ENCODE measurements at regions not wholly inside any gene's neighbourhood (a gene's known extent, or its start where the extent isn't known, plus 50 kb on each side); places are given as distances from the start of the nearest gene placed in this dataset.

DNA sequence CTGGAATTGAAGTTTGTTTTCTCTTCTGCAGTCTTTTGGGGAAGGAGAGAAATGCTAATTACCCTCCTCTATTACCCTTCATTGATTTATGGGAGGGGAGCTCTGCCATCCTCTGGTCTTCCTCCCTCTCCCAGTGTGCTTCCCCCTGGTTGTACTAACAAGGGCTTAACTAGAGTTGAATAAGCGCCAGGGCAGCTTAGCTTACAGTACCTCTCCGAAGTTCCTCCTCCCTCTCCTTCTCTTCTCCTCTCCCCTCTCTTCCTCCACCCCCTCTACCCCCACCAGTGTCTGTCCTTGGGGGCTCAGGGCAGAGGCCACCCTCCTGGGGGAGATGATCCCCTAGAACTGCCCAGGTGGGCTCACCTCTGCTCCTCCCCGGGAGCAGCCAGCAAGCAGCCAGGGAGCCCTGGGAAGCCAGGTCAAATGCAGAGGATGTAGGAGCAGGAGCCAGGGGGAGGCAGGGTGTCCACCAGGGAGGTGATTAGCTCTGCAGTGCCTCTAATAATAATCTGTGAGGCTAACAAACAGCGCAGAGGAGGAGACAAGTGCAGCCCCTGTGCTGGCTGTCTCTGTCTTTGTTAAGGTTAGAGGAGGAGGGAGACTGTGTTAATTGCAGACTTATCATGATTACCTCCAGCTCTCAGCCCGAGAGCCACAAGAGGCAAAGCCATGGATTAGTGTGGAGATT, 191.6 kb upstream of the CADM1 start:
- no peaks in the 10 kb centered on the region for H3K79me2 ChIP-seq (ENCODE audit: low read length)
- no peak overlapping the region for H3K9ac ChIP-seq (ENCODE audit: low read length)
- peaks cover 25% of the 10 kb centered on the region for H3K27me3 ChIP-seq (ENCODE audit: low read depth, low read length)
- no peak overlapping the region for H3K27ac ChIP-seq (ENCODE audit: low read length)
- H3K4me2 ChIP-seq (ENCODE audit: low read length), result no peak overlapping the region
- no peaks in the 10 kb centered on the region for H3K9me3 ChIP-seq (ENCODE audit: insufficient read depth, low read length)
- peaks cover 26% of the 10 kb centered on the region for H3K4me1 ChIP-seq (ENCODE audit: low read length)
- TF ChIP-seq, protein P1, sequence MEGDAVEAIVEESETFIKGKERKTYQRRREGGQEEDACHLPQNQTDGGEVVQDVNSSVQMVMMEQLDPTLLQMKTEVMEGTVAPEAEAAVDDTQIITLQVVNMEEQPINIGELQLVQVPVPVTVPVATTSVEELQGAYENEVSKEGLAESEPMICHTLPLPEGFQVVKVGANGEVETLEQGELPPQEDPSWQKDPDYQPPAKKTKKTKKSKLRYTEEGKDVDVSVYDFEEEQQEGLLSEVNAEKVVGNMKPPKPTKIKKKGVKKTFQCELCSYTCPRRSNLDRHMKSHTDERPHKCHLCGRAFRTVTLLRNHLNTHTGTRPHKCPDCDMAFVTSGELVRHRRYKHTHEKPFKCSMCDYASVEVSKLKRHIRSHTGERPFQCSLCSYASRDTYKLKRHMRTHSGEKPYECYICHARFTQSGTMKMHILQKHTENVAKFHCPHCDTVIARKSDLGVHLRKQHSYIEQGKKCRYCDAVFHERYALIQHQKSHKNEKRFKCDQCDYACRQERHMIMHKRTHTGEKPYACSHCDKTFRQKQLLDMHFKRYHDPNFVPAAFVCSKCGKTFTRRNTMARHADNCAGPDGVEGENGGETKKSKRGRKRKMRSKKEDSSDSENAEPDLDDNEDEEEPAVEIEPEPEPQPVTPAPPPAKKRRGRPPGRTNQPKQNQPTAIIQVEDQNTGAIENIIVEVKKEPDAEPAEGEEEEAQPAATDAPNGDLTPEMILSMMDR (IDR thresholded peaks at IDR 0.05; ENCODE audit: low read depth, low read length), result no peak
- TF ChIP-seq EZH2phosphoT487 (IDR thresholded peaks at IDR 0.05; ENCODE audit: low read depth), result no peak
- no peak overlapping the region for H3K4me3 ChIP-seq (ENCODE audit: low read length)
- H3K36me3 ChIP-seq (replicated peaks; ENCODE audit: low read depth, low read length), result peaks cover 2% of the 10 kb centered on the region
- H2AFZ ChIP-seq (ENCODE audit: low read depth, low read length), result no peak overlapping the region
- no peaks in the 10 kb centered on the region for H4K20me1 ChIP-seq (ENCODE audit: insufficient read depth, low read length)

- Histone ChIP-seq H3K4me2 (ENCODE audit: low read length) (no peak overlapping the region), H3K9ac (ENCODE audit: low read length) (no peak overlapping the region), H4K20me1 (ENCODE audit: insufficient read depth, low read length) (no peaks in the 10 kb centered on the region), H3K9me3 (ENCODE audit: insufficient read depth, low read length) (no peaks in the 10 kb centered on the region), H3K36me3 (replicated peaks; ENCODE audit: low read depth, low read length) (peaks cover 2% of the 10 kb centered on the region), H3K27ac (ENCODE audit: low read length) (no peak overlapping the region), H3K4me3 (ENCODE audit: low read length) (no peak overlapping the region), H2AFZ (ENCODE audit: low read depth, low read length) (no peak overlapping the region), H3K27me3 (ENCODE audit: low read depth, low read length) (peaks cover 45% of the 10 kb centered on the region), H3K79me2 (ENCODE audit: low read length) (no peaks in the 10 kb centered on the region), H3K4me1 (ENCODE audit: low read length) (peaks cover 8% of the 10 kb centered on the region)
- no peak for TF ChIP-seq EZH2phosphoT487 (IDR thresholded peaks at IDR 0.05; ENCODE audit: low read depth)
- TF ChIP-seq, protein P1 (IDR thresholded peaks at IDR 0.05; ENCODE audit: low read depth, low read length), result no peak
These were observed 188.8 kb upstream of the CADM1 start for GRCh38 chr11:115693002-115693401.

- TF ChIP-seq EZH2phosphoT487 (IDR thresholded peaks at IDR 0.05; ENCODE audit: low read depth), result no peak
- TF ChIP-seq, protein P1 (IDR thresholded peaks at IDR 0.05; ENCODE audit: low read depth, low read length), result no peak
- Histone ChIP-seq H3K9ac (ENCODE audit: low read length) (no peak overlapping the region), H3K27ac (ENCODE audit: low read length) (no peak overlapping the region), H3K36me3 (replicated peaks; ENCODE audit: low read depth, low read length) (peaks cover 2% of the 10 kb centered on the region), H3K27me3 (ENCODE audit: low read depth, low read length) (peaks cover 65% of the 10 kb centered on the region), H3K4me2 (ENCODE audit: low read length) (no peak overlapping the region), H3K9me3 (ENCODE audit: insufficient read depth, low read length) (no peaks in the 10 kb centered on the region), H2AFZ (ENCODE audit: low read depth, low read length) (no peak overlapping the region), H3K4me3 (ENCODE audit: low read length) (no peak overlapping the region), H3K4me1 (ENCODE audit: low read length) (peaks cover 7% of the 10 kb centered on the region), H3K79me2 (ENCODE audit: low read length) (no peaks in the 10 kb centered on the region), H4K20me1 (ENCODE audit: insufficient read depth, low read length) (no peaks in the 10 kb centered on the region)
These were observed 186.8 kb upstream of the CADM1 start for GRCh38 chr11:115691030-115691429.

DNA sequence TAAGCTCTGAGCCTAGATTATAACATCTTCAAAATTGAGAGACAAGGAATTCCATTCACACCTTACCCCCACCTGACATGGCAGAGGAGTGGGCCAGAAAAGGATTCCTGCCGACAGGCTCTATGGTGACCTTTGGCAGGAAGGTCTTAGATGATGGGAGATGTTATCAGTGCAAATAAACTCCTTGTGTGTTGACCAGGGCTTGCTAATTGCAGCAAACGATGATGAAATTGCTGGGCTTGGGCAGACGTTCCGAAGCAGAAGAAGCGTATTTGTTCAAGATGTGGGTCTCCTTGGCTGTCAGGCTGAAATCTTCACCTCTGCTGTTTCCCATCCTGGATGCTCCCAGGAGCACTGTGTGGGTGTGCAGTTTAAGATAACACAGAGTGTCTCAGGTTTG, 183.7 kb upstream of the CADM1 start:
- Histone ChIP-seq H3K4me3 (ENCODE audit: low read length) (no peak overlapping the region), H3K9ac (ENCODE audit: low read length) (no peak overlapping the region), H3K27ac (ENCODE audit: low read length) (no peak overlapping the region), H3K4me1 (ENCODE audit: low read length) (no peaks in the 10 kb centered on the region), H3K4me2 (ENCODE audit: low read length) (no peak overlapping the region), H4K20me1 (ENCODE audit: insufficient read depth, low read length) (no peaks in the 10 kb centered on the region), H3K9me3 (ENCODE audit: insufficient read depth, low read length) (no peaks in the 10 kb centered on the region), H3K36me3 (replicated peaks; ENCODE audit: low read depth, low read length) (no peaks in the 10 kb centered on the region), H3K79me2 (ENCODE audit: low read length) (no peaks in the 10 kb centered on the region), H2AFZ (ENCODE audit: low read depth, low read length) (no peak overlapping the region), H3K27me3 (ENCODE audit: low read depth, low read length) (peaks cover 60% of the 10 kb centered on the region)
- TF ChIP-seq EZH2phosphoT487 (IDR thresholded peaks at IDR 0.05; ENCODE audit: low read depth), result no peak
- TF ChIP-seq, protein P1 (IDR thresholded peaks at IDR 0.05; ENCODE audit: low read depth, low read length), result no peak

Data from OCI-LY3 (cell line).